ENCODE measurements at regions not wholly inside any gene's neighbourhood (a gene's known extent, or its start where the extent isn't known, plus 50 kb on each side); places are given as distances from the start of the nearest gene placed in this dataset.

GRCh38 chr12:33290703-33291102 lies 148.9 kb downstream of the SYT10 start:
- TF ChIP-seq, protein P1, sequence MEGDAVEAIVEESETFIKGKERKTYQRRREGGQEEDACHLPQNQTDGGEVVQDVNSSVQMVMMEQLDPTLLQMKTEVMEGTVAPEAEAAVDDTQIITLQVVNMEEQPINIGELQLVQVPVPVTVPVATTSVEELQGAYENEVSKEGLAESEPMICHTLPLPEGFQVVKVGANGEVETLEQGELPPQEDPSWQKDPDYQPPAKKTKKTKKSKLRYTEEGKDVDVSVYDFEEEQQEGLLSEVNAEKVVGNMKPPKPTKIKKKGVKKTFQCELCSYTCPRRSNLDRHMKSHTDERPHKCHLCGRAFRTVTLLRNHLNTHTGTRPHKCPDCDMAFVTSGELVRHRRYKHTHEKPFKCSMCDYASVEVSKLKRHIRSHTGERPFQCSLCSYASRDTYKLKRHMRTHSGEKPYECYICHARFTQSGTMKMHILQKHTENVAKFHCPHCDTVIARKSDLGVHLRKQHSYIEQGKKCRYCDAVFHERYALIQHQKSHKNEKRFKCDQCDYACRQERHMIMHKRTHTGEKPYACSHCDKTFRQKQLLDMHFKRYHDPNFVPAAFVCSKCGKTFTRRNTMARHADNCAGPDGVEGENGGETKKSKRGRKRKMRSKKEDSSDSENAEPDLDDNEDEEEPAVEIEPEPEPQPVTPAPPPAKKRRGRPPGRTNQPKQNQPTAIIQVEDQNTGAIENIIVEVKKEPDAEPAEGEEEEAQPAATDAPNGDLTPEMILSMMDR (IDR thresholded peaks at IDR 0.05) = no peak
- TF ChIP-seq POLR2A (IDR thresholded peaks at IDR 0.05) = no peak

All from esophagus squamous epithelium (tissue), 4 donors.